HepG2 (cell line): ENCODE measurements at regions not wholly inside any gene's neighbourhood (a gene's known extent, or its start where the extent isn't known, plus 50 kb on each side); places are given as distances from the start of the nearest gene placed in this dataset.
A peak's percentile ranks its signal among the peaks of the same experiment; 100 is the strongest.

Experiments
- ATF4 ChIP-seq, 2 experiments: fragments of 450-650 bp in 1 of 2; sonication (generic) in 1 of 2; formaldehyde crosslinking; IDR thresholded peaks; 2 replicates each; pipeline versions ENCODE4 v1.5.0 to v1.8.0; 2020 to 2022; ENCODE audit warnings: mild to moderate bottlenecking in 1 of 2, missing genetic modification reagents in 1 of 2
- ATF7-NPFF ChIP-seq: sonication (generic); formaldehyde crosslinking; IDR thresholded peaks from 2 replicates; pipeline ENCODE4 v1.8.1; 2023; ENCODE audit warnings: mild to moderate bottlenecking, low read depth, missing genetic modification reagents, moderate library complexity
- EED ChIP-seq: sonication (generic); formaldehyde crosslinking; IDR thresholded peaks from 2 replicates; pipeline ENCODE4 v1.5.0; 2020; ENCODE audit warnings: mild to moderate bottlenecking, missing genetic modification reagents
- FOXA1 ChIP-seq, 2 experiments: fragments of 450-650 bp in 1 of 2; sonication (generic) in 1 of 2; formaldehyde crosslinking in 1 of 2; IDR thresholded peaks; 2 replicates each; pipeline versions ENCODE4 v1.4.0 to v1.6.1; 2016 to 2020; ENCODE audit warnings: missing genetic modification reagents in 1 of 2
- HIC2 ChIP-seq: sonication (generic); formaldehyde crosslinking; IDR thresholded peaks from 2 replicates; pipeline ENCODE4 v1.9.0; 2022; ENCODE audit warnings: low read depth, missing genetic modification reagents
- MXD4 ChIP-seq: IDR thresholded peaks from 2 replicates; pipeline ENCODE4 v1.6.1; 2016; ENCODE audit warnings: mild to moderate bottlenecking, missing biosample characterization, missing genetic modification reagents
- POGZ ChIP-seq: sonication (generic); formaldehyde crosslinking; IDR thresholded peaks from 2 replicates; pipeline ENCODE4 v1.4.0; 2020; ENCODE audit warnings: mild to moderate bottlenecking, missing genetic modification reagents
- RARA ChIP-seq: IDR thresholded peaks from 2 replicates; pipeline ENCODE4 v1.6.1; 2016; ENCODE audit warnings: missing genetic modification reagents, missing compliant biosample characterization
- YY1 ChIP-seq: IDR thresholded peaks from 2 replicates; pipeline ENCODE4 v1.6.1; 2011; ENCODE audit warnings: low read length, low read depth, moderate library complexity, mild to moderate bottlenecking; ENCODE audit not compliant: insufficient read depth, insufficient replicate concordance
- ZFP41 ChIP-seq: sonication (generic); formaldehyde crosslinking; IDR thresholded peaks from 2 replicates; pipeline ENCODE4 v1.4.0; 2020; ENCODE audit warnings: mild to moderate bottlenecking, missing genetic modification reagents, borderline replicate concordance
- ZFP91 ChIP-seq: sonication (generic); formaldehyde crosslinking; IDR thresholded peaks from 2 replicates; pipeline ENCODE4 v1.9.0; 2022; ENCODE audit warnings: missing genetic modification reagents, mild to moderate bottlenecking, borderline replicate concordance
- ZHX2 ChIP-seq, 2 experiments: sonication (generic) in 1 of 2; formaldehyde crosslinking in 1 of 2; IDR thresholded peaks; 2 replicates each; pipeline versions ENCODE4 v1.6.1 to v1.9.0; 2014 to 2022; ENCODE audit warnings: antibody characterized with exemption in 1 of 2, borderline replicate concordance in 1 of 2, inconsistent platforms in 1 of 2, low read depth in 1 of 2, missing genetic modification reagents in 1 of 2
- ZNF225 ChIP-seq: sonication (generic); formaldehyde crosslinking; IDR thresholded peaks from 2 replicates; pipeline ENCODE4 v1.4.0; 2020; ENCODE audit warnings: mild to moderate bottlenecking, missing genetic modification reagents
- ZNF274 ChIP-seq: sonication (generic); formaldehyde crosslinking; IDR thresholded peaks from 2 replicates; pipeline ENCODE4 v1.5.1; 2020; ENCODE audit warnings: mild to moderate bottlenecking, missing genetic modification reagents
- ZNF552 ChIP-seq: sonication (generic); formaldehyde crosslinking; IDR thresholded peaks from 2 replicates; pipeline ENCODE4 v1.9.0; 2022; ENCODE audit warnings: missing genetic modification reagents, mild to moderate bottlenecking, borderline replicate concordance

GRCh38 chr5:99037668-99038067, 108.9 kb upstream of the CHD1 start (continued):
- no peak for TF ChIP-seq ATF4 (CRISPR knock-in tag; IDR thresholded peaks at IDR 0.05)
- TF ChIP-seq ZNF225: no peak
- peak; percentile 20 for TF ChIP-seq YY1
- no peak for TF ChIP-seq ZHX2 (IDR thresholded peaks at IDR 0.05; ENCODE audit: low read depth)
- TF ChIP-seq ZHX2 (CRISPR knock-in tag; IDR thresholded peaks at IDR 0.05; ENCODE audit: borderline replicate concordance): no peak
- TF ChIP-seq EED (CRISPR knock-in tag): no peak
- no peak for TF ChIP-seq HIC2
- TF ChIP-seq RARA (CRISPR knock-in tag): no peak
- no peak for TF ChIP-seq MXD4 (CRISPR knock-in tag)
- TF ChIP-seq ATF7-NPFF (CRISPR knock-in tag): no peak
- no peak for TF ChIP-seq ZNF552 (CRISPR knock-in tag)
- no peak for TF ChIP-seq ZFP91 (CRISPR knock-in tag)
- TF ChIP-seq ZNF274 (CRISPR knock-in tag): no peak
- TF ChIP-seq POGZ (CRISPR knock-in tag): 0 out of 2 replicates have a peak, but pooled peaks have one; percentile 49
- TF ChIP-seq ZFP41: no peak
- TF ChIP-seq FOXA1 (IDR thresholded peaks at IDR 0.05): no peak
- peak; percentile 87 for TF ChIP-seq FOXA1 (CRISPR knock-in tag; IDR thresholded peaks at IDR 0.05)
